Type B pancreatic cell (in vitro differentiated cells): ENCODE measurements at regions not wholly inside any gene's neighbourhood (a gene's known extent, or its start where the extent isn't known, plus 50 kb on each side); places are given as distances from the start of the nearest gene placed in this dataset.

ENCODE experiments used
- DNase-seq: peaks from one replicate; pipeline ENCODE4 v3.0.0; 2021; ENCODE audit warnings: mixed read lengths; ENCODE audit not compliant: unreplicated experiment; ENCODE audit errors: extremely low spot score
- H3K27ac Mint-ChIP-seq: 2 replicates; pipeline ENCODE4 v1.8.0; 2021; ENCODE audit warnings: mild to moderate bottlenecking, mixed read lengths
- H3K27me3 Mint-ChIP-seq: 2 replicates; pipeline ENCODE4 v1.8.0; 2021; ENCODE audit warnings: mixed read lengths
- H3K36me3 Mint-ChIP-seq: 2 replicates; pipeline ENCODE4 v1.8.0; 2021; ENCODE audit warnings: mixed read lengths
- H3K4me1 Mint-ChIP-seq: one replicate; pipeline ENCODE4 v1.8.0; 2021; ENCODE audit warnings: mixed read lengths; ENCODE audit not compliant: unreplicated experiment
- H3K4me3 Mint-ChIP-seq: 2 replicates; pipeline ENCODE4 v1.8.0; 2021; ENCODE audit warnings: mild to moderate bottlenecking, mixed read lengths
- H3K9me3 Mint-ChIP-seq: 2 replicates; pipeline ENCODE4 v1.8.0; 2021; ENCODE audit warnings: mixed read lengths
- TF ChIP-seq, protein P1 (sequence below): fragments of 200-600 bp; sonication (generic); conservative IDR thresholded peaks from 2 replicates; pipeline ENCODE4 v1.5.0; 2021; ENCODE audit warnings: antibody characterized with exemption, mild to moderate bottlenecking

DNA sequence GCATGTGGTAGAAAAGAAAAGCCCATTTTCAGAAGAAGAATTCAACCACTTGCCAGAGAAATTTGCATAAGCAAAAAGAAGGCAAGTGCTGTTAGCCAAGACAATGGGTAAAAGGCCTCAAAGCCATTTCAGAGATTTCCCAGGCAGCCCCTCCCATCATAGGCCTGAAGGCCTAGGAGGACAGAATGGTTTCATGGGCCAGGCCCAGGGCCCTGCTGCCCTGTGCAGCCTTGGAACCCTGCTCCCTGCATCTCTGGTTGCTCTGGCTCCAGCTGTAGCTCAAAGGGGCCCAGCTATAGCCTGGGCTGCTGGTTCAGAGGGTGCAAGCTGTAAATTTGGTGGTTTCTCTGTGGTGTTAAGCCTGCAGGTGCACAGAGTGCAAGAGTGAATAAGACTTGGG lies 212.8 kb downstream of the EFNB2 start:
- Mint-ChIP-seq H3K4me1 (no peaks in the 10 kb centered on the region), H3K36me3 (peaks cover 12% of the 10 kb centered on the region), H3K27me3 (no peaks in the 10 kb centered on the region), H3K27ac (no peak overlapping the region), H3K9me3 (peaks cover 18% of the 10 kb centered on the region), H3K4me3 (no peak overlapping the region)
- no peak for DNase-seq
- TF ChIP-seq, protein P1, sequence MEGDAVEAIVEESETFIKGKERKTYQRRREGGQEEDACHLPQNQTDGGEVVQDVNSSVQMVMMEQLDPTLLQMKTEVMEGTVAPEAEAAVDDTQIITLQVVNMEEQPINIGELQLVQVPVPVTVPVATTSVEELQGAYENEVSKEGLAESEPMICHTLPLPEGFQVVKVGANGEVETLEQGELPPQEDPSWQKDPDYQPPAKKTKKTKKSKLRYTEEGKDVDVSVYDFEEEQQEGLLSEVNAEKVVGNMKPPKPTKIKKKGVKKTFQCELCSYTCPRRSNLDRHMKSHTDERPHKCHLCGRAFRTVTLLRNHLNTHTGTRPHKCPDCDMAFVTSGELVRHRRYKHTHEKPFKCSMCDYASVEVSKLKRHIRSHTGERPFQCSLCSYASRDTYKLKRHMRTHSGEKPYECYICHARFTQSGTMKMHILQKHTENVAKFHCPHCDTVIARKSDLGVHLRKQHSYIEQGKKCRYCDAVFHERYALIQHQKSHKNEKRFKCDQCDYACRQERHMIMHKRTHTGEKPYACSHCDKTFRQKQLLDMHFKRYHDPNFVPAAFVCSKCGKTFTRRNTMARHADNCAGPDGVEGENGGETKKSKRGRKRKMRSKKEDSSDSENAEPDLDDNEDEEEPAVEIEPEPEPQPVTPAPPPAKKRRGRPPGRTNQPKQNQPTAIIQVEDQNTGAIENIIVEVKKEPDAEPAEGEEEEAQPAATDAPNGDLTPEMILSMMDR = no peak

DNA sequence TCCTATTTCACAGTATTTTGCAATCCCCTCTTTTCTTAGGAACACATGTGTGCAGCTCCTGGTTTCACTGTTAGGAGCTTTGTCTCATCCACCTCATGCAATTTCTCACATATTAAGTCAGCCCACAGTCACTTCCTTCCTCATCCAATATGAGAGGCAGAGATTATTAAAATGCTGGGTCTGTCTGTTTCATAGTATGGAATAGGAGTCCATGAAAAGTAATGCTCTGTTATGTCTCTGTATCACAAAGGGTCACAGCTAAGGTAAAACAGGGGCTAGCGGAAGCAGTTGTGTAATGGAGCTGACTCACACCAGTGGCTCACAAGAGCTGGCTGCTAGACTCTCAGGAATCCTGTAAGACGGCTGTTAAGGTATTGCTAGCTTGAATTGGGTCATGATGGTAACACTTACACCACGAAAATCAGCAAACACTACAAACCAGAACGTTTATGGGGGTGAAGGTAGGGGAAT lies 216.5 kb downstream of the EFNB2 start:
- DNase-seq = no peak
- peaks cover 17% of the 10 kb centered on the region for H3K9me3 Mint-ChIP-seq

DNA sequence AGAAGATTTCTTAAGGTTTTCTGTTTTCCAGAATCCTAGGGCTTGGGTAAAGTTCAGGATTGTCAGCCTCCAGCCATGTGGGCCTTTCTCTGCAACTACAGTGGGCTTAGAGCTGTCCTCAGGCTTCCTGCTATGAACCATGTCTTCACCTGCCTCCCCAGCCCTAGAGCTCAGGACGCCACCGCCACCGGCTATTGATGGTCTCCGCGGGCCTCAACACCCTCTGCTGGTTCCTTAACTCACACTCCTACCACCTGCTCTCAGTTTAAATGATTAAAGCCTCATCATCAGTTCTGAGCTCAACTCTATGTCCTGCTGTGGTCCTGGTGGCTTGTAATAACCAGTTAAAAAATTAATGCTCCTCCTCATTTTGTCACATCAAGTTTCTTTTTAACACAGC lies 221.0 kb downstream of the EFNB2 start:
- Mint-ChIP-seq H3K4me3 (no peak overlapping the region), H3K9me3 (no peaks in the 10 kb centered on the region), H3K27ac (no peak overlapping the region), H3K4me1 (no peaks in the 10 kb centered on the region), H3K27me3 (no peaks in the 10 kb centered on the region), H3K36me3 (no peaks in the 10 kb centered on the region)
- TF ChIP-seq, protein P1 = no peak
- no peak for DNase-seq

More for the DNA sequence above, 216.5 kb downstream of the EFNB2 start:
- Mint-ChIP-seq H3K4me1 (no peaks in the 10 kb centered on the region), H3K36me3 (peaks cover 12% of the 10 kb centered on the region), H3K4me3 (no peak overlapping the region), H3K27ac (no peak overlapping the region), H3K27me3 (no peaks in the 10 kb centered on the region)
- TF ChIP-seq, protein P1 = no peak

DNA sequence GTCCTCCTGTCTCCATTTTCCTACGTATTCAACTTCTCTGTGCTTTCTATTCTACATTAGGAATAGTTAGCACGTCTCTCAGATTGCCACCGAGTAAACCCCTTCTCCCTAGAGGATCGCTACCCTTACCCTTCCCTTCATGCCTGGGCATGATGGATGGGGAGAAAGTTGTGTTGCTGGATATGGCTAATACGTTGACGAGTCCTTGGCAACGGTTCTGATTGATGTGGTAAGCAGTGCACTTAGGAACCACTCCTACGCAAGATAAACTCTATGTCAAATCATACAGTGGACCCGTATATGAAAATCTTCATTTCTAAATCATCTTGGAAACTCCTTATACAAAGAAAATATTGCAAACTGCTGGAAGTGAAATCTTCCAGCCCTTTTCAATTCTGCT lies 224.5 kb downstream of the EFNB2 start:
- Mint-ChIP-seq H3K9me3 (peaks cover 6% of the 10 kb centered on the region), H3K27me3 (no peaks in the 10 kb centered on the region), H3K36me3 (no peaks in the 10 kb centered on the region), H3K4me3 (no peak overlapping the region), H3K27ac (no peak overlapping the region), H3K4me1 (no peaks in the 10 kb centered on the region)
- TF ChIP-seq, protein P1 = no peak
- DNase-seq = no peak

DNA sequence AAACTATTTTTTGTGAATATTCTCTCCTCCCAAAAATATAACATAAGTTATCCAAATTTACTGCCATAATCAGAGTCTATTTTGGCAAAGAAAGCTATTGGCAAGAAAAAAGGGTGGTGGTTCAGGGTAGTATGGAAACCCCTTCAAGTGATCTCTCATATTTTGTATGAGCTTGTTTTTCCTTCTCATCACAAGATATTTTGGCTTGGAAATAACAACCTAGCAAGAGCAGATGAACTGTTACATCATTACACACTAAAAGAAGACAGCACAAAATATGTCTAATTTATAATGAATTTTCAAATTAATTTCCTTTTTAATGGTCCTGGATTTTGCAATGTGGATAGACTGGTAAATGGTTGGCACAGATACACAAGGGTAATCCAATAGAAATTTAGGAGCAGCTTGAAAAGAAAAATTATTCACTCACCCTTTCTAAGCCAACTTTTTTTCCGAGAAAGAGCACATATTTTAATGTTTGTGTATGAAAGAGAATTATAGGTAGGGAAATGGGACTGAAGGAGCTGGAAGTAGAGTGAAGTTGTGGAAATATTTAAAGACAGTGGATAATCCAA lies 225.1 kb downstream of the EFNB2 start:
- H3K36me3 Mint-ChIP-seq = no peaks in the 10 kb centered on the region
- H3K27ac Mint-ChIP-seq = no peak overlapping the region
- H3K27me3 Mint-ChIP-seq = no peaks in the 10 kb centered on the region
- TF ChIP-seq, protein P1 = no peak
- no peak overlapping the region for H3K4me3 Mint-ChIP-seq
- peaks cover 6% of the 10 kb centered on the region for H3K9me3 Mint-ChIP-seq
- no peaks in the 10 kb centered on the region for H3K4me1 Mint-ChIP-seq
- no peak for DNase-seq
